GM12891 (cell line): ENCODE measurements at regions not wholly inside any gene's neighbourhood (a gene's known extent, or its start where the extent isn't known, plus 50 kb on each side); places are given as distances from the start of the nearest gene placed in this dataset.

Experiments
- POLR2A ChIP-seq: IDR thresholded peaks from 2 replicates; pipeline ENCODE4 v1.6.1; 2011; ENCODE audit warnings: low read depth, low read length, control low read depth
- POLR2AphosphoS5 ChIP-seq: IDR thresholded peaks from 2 replicates; pipeline ENCODE4 v1.6.1; 2011; ENCODE audit warnings: low read depth, low read length, control low read depth
- SPI1 ChIP-seq: IDR thresholded peaks from 2 replicates; pipeline ENCODE4 v1.6.1; 2011; ENCODE audit warnings: low read depth, low read length, control low read depth
- TAF1 ChIP-seq: IDR thresholded peaks from 2 replicates; pipeline ENCODE4 v1.6.1; 2011; ENCODE audit warnings: low read depth, low read length, control low read depth

DNA sequence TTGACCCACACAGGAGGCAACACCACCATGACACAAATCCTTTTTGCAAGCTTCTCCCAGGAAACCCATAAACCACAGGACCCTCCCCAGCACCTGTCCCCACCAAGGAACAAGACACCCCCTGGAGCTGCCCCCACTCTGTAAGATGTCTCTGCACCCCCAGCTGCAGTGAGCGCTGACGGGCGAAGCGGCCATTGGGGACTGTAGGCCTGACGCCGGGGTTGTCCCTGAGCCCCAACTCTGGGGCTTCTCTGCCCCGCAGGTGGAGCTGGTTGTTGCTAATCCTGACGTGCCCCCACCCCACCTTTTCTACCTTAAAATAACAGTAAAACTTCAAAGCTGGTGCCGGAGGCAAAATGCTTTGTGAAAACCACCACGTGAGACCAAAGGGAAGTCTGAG is 94.7 kb upstream of the PPP2R2D start:
- TF ChIP-seq POLR2AphosphoS5 (no peak), POLR2A (no peak), SPI1 (no peak), TAF1 (no peak)
